Mammary epithelial cell (primary cell): ENCODE measurements at regions not wholly inside any gene's neighbourhood (a gene's known extent, or its start where the extent isn't known, plus 50 kb on each side); places are given as distances from the start of the nearest gene placed in this dataset.

Experiments
- EZH2 ChIP-seq: IDR thresholded peaks from 2 replicates; pipeline ENCODE4 v1.6.1; 2012; ENCODE audit warnings: low read length, inconsistent platforms, borderline replicate concordance
- TF ChIP-seq, protein P1 (sequence below), 2 donors: IDR thresholded peaks in 1 of 2; conservative IDR thresholded peaks in 1 of 2; 2 replicates each; pipeline ENCODE4 v1.5.1; 2011 to 2012; ENCODE audit warnings: inconsistent platforms in 2 of 2, low read length in 2 of 2, mild to moderate bottlenecking in 2 of 2, control low read depth in 1 of 2, low read depth in 1 of 2; ENCODE audit not compliant: insufficient read depth in 1 of 2; ENCODE audit errors: extremely low read depth in 1 of 2

- TF ChIP-seq, protein P1, sequence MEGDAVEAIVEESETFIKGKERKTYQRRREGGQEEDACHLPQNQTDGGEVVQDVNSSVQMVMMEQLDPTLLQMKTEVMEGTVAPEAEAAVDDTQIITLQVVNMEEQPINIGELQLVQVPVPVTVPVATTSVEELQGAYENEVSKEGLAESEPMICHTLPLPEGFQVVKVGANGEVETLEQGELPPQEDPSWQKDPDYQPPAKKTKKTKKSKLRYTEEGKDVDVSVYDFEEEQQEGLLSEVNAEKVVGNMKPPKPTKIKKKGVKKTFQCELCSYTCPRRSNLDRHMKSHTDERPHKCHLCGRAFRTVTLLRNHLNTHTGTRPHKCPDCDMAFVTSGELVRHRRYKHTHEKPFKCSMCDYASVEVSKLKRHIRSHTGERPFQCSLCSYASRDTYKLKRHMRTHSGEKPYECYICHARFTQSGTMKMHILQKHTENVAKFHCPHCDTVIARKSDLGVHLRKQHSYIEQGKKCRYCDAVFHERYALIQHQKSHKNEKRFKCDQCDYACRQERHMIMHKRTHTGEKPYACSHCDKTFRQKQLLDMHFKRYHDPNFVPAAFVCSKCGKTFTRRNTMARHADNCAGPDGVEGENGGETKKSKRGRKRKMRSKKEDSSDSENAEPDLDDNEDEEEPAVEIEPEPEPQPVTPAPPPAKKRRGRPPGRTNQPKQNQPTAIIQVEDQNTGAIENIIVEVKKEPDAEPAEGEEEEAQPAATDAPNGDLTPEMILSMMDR (conservative IDR thresholded peaks at IDR 0.05 in 1 of 2, IDR thresholded peaks at IDR 0.05 in 1 of 2; ENCODE audit: extremely low read depth in 1 of 2, insufficient read depth in 1 of 2, low read depth in 1 of 2, low read length in 2 of 2), result no peak
- no peak for TF ChIP-seq EZH2
These were observed 118.8 kb upstream of the PDE1A start for GRCh38 chr2:182545420-182546167.
